WTC11 (cell line): ENCODE measurements at regions not wholly inside any gene's neighbourhood (a gene's known extent, or its start where the extent isn't known, plus 50 kb on each side); places are given as distances from the start of the nearest gene placed in this dataset.

ENCODE experiments used
- ATF1 ChIP-seq: sonication (generic); formaldehyde crosslinking; IDR thresholded peaks from 2 replicates; pipeline ENCODE4 v1.8.1; 2023; ENCODE audit warnings: mild to moderate bottlenecking, moderate library complexity, missing genetic modification reagents
- CTCF ChIP-seq: fragments of 200-600 bp; IDR thresholded peaks from 2 replicates; pipeline ENCODE4 v1.8.0; 2022; ENCODE audit warnings: antibody characterized with exemption
- FOXJ3 ChIP-seq: sonication (generic); formaldehyde crosslinking; IDR thresholded peaks from 2 replicates; pipeline ENCODE4 v1.9.0; 2021; ENCODE audit warnings: missing genetic modification reagents, mild to moderate bottlenecking, borderline replicate concordance
- FOXP4 ChIP-seq: sonication (generic); formaldehyde crosslinking; IDR thresholded peaks from 2 replicates; pipeline ENCODE4 v1.8.0; 2022; ENCODE audit warnings: mild to moderate bottlenecking, missing genetic modification reagents
- ZBTB21 ChIP-seq: sonication (generic); formaldehyde crosslinking; IDR thresholded peaks from 2 replicates; pipeline ENCODE4 v1.8.1; 2023; ENCODE audit warnings: mild to moderate bottlenecking, missing genetic modification reagents, borderline replicate concordance
- ZNF263 ChIP-seq: sonication (generic); formaldehyde crosslinking; IDR thresholded peaks from 2 replicates; pipeline ENCODE4 v1.8.1; 2022; ENCODE audit warnings: low read depth, mild to moderate bottlenecking, moderate library complexity, missing genetic modification reagents

- TF ChIP-seq ZBTB21 (CRISPR knock-in tag), result no peak
- TF ChIP-seq FOXJ3 (CRISPR knock-in tag), result no peak
- TF ChIP-seq ZNF263, result no peak
- no peak for TF ChIP-seq CTCF
- no peak for TF ChIP-seq FOXP4 (CRISPR knock-in tag)
- no peak for TF ChIP-seq ATF1 (CRISPR knock-in tag)
These were observed 336.4 kb downstream of the CCER1 start for GRCh38 chr12:90618586-90618985.
